Loucy (cell line): ENCODE measurements at regions not wholly inside any gene's neighbourhood (a gene's known extent, or its start where the extent isn't known, plus 50 kb on each side); places are given as distances from the start of the nearest gene placed in this dataset.

ENCODE experiments used
- CTCF ChIP-seq: fragments of 200-600 bp; sonication (generic); conservative IDR thresholded peaks from 2 replicates; pipeline ENCODE4 v1.5.1; 2014; ENCODE audit warnings: mild to moderate bottlenecking, antibody characterized with exemption, low read length
- EZH2phosphoT487 ChIP-seq: fragments of 200-600 bp; IDR thresholded peaks from 2 replicates; pipeline ENCODE4 v1.6.1; 2018; ENCODE audit warnings: antibody characterized with exemption, mild to moderate bottlenecking, moderate library complexity, borderline replicate concordance

- TF ChIP-seq CTCF (no peak), EZH2phosphoT487 (no peak)
Measured at GRCh38 chr18:75874401-75875089, 447.0 kb upstream of the SMIM21 start.
